Skeletal muscle cell (primary cell): ENCODE measurements at regions not wholly inside any gene's neighbourhood (a gene's known extent, or its start where the extent isn't known, plus 50 kb on each side); places are given as distances from the start of the nearest gene placed in this dataset.

Experiments used
- DNase-seq: peaks from one replicate; pipeline ENCODE4 v3.0.0-alpha.2; 2010; ENCODE audit warnings: low read depth
- H3K4me3 ChIP-seq: 2 replicates; pipeline ENCODE4 v1.5.1; 2011; ENCODE audit warnings: low read depth, mild to moderate bottlenecking, control low read depth, low read length, moderate library complexity

GRCh38 chr7:35581605-35582210 lies 113.2 kb downstream of the HERPUD2 start:
- no peak overlapping the region for H3K4me3 ChIP-seq
- no peak for DNase-seq

DNA sequence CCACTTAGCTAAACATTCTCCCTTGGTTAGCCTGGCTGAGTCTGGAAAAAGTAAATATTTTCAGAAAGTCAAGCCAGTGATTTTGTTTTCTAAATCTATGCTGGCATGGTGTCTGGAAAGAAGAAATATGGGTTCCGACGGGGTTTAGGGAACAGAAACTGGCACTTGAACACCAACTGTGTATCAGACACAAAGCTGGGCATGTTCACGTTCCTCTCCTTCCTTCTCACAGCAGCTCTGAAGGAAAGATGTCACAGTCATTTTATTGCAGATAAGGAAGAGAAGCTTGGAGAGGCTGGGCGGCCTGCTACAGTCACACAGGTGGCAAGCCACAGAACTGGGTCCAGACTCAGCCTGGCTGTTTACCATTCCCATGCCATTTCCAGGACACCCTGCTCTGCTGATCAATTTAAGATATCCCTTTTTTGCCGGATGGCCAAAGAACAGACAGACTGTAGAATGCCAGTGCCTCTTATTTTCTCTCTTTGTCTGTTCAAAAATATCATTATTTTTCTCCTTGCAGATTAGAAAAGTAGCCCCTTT lies 118.8 kb downstream of the HERPUD2 start:
- no peak for DNase-seq

DNA sequence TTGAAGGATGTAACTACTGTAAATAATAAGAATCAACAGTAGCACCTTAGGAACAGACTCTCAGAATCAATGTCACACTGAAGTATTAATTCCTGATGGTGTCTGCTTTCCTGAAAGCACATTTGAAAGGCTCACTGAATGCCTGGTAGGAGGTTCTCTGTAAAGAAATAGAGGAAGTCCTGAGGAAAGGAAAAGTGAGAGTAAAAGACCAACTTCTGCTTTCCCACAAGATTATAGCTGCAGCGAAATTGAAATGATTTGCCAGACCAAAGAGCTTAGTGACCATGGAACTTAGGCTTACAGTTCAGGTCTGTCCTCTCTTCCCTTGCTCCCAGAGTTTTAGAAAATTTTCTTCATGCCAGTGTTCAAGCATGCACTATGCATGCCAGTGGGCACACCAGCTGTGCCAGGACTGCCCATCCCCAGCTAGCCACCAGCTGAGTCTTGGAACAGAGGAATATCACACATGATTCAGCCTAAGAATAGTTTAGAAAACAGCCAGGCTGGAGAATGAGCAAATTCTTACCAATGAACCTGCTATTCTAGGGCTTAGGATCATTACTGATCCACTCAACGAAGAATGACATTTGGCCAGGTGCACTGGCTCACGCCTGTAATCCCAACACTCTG lies 123.2 kb downstream of the HERPUD2 start:
- H3K4me3 ChIP-seq, result no peak overlapping the region
- no peak for DNase-seq

More for the DNA sequence above, 118.8 kb downstream of the HERPUD2 start:
- H3K4me3 ChIP-seq, result no peak overlapping the region

DNA sequence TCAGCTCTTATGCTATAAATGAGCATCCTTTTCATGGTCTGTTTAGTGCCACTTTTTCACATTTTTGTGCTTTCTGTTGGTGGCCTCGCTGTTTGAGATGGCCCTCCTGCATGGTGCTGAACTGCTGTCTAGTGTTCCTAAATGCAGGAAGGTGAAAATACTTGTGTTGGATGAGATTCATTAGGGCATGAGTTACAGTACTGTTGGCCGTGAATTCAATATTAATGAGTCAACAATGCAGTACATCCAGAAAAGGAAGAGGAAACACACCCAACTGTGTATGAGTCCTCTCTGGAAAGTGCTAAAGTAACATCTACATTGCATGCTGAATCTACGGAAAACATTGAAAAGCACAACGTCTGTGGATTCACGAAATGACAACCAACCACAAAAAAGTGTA lies 124.0 kb downstream of the HERPUD2 start:
- no peak overlapping the region for H3K4me3 ChIP-seq
- DNase-seq, result no peak

- no peak for DNase-seq
- H3K4me3 ChIP-seq, result no peak overlapping the region
These were observed 129.0 kb downstream of the HERPUD2 start for GRCh38 chr7:35565927-35566326.

DNA sequence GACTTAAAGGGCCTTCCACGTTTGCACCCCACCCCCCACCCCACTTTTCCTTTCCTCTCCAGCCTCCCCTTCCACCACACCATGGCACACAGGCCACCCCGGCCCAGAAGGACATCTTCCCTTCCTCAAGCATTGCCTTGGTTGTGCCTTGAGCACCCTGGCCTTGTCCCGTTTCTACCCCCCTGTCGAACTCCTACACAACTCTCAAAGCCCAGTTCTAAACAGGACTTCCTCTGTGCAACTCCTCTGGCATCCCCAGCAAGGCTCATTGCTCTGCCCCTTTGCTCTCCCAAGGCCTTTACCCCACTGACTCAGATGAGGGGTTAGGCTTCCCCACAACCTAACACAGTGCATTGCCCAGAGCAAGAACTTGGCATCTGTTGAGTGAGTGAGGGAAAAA lies 136.1 kb downstream of the HERPUD2 start:
- no peak for DNase-seq
- H3K4me3 ChIP-seq, result no peak overlapping the region

DNA sequence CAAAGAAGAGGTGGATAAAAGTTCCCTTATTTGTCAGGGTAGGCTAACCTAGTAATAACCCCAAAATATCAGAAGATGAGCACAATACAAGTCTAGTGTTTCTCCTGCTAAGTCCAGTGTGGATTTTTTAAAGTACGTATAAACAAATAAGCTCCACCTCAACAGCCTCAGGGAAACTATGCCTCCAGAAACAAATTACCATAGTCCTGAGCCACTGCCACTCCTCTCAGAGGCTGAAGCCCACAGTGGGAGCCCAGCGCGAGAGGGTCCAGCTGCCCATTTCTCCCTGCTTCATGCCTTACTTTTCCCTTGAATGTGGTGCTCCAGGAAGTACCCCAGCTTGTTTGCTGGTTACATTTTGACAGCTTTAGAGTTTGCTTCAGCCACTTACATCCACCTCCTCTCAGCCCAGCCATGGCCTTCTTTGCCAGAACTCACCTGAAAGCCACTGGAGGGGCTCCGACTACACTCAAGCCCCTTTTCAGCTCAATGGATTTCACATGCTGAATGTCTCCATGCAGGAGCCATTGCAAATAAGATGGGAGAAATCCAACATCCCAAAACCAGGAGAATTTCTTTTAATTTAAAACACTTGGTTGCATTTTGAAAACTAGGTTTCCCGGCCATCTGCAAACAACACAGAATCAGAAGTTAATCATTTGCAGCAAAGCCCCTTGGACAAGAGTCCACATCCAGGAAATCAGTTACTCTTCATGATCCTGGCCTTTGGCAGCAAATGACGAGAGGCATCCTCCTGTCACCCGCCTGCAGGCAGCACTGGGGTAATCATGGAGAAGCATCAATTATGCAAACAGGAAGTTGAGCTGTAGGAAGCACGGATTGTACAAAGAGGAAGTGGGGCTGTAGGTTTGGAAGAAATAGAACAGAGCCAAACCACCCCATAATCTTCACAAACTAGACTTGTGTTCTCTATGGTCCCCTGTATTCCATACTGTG lies 138.1 kb downstream of the HERPUD2 start:
- no peak overlapping the region for H3K4me3 ChIP-seq
- DNase-seq, result no peak

- DNase-seq, result no peak
- no peak overlapping the region for H3K4me3 ChIP-seq
These were observed 139.0 kb downstream of the HERPUD2 start for GRCh38 chr7:35555934-35556333.

DNA sequence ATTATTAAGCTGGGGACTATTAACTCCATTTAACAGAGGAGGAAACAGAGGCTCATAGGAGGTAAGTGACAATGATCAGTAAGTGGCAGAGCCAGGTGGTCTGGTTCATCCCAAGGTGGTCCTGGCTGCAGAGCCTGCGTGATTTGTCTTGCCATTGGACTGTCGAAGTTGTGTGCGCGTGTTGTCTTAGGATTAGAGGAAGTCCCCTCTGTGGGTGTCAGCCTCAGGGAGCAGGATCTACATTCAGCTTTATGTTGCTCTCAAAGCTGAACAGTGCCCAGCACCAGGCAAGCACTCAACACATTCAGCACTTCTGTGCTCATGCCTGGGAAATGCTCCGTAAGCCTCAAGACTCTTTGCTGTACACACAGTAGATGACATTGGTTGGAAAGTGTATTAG lies 139.5 kb downstream of the HERPUD2 start:
- DNase-seq, result no peak
- no peak overlapping the region for H3K4me3 ChIP-seq

- no peak overlapping the region for H3K4me3 ChIP-seq
- no peak for DNase-seq
These were observed 141.4 kb downstream of the HERPUD2 start for GRCh38 chr7:35553519-35553918.

- DNase-seq, result no peak
- no peak overlapping the region for H3K4me3 ChIP-seq
These were observed 142.2 kb downstream of the HERPUD2 start for GRCh38 chr7:35552691-35553090.

DNA sequence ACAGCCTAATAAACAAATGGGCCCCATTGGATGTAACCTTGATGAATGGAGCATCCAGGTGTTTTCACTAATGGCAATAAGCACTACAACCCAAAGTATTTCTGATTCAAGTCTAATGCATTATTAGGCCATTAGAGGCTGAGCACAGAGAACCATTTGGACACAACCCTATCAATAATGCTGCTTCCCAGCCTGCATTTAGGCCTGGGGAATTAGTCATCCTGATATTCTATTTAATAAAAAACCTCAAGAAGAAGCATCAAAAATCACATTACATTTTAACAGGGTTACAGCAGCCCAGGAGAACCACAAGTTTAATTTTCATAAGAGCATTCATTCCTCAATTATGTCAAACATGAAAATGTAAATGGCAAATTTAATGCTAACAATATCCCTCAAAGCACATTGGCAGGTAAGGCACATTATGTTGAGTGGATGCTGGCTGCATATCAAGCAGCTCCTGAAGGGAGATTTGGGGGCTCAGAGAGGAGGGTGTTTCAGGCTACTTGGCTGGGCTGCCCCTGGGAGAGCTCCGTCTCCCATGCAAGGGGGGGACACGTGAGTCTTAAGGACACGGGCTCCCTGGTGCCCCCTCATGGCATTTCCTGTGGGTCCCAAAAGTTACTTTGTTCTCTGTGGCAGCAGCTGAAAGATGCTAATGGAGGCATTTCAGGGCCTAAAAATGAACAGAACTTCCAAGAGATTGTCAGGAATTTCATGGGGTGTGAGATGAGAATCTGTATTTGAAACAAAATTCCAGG lies 143.4 kb downstream of the HERPUD2 start:
- no peak overlapping the region for H3K4me3 ChIP-seq
- DNase-seq, result no peak

- no peak for DNase-seq
These were observed 144.1 kb downstream of the HERPUD2 start for GRCh38 chr7:35550831-35551230.

DNA sequence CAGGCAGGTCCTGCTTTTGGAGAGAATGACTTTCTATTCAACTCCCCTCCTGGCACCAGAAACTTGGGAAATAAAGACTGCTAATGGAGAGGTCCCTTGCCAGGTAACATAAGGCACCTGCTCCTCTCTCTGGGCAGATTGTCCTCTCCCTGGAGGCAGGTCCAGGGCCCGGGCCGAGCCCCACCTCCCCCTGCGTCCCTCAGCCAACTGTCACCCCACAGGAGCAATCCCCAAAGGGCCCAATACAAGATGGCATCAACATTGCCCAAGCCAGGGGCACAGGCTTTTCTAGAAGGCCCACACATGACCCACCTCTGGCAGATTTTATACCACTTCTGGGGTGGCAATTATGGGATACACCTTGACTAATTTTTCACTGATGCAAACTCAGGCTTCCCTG lies 145.2 kb downstream of the HERPUD2 start:
- no peak for DNase-seq
- no peak overlapping the region for H3K4me3 ChIP-seq

More at GRCh38 chr7:35550831-35551230, 144.1 kb downstream of the HERPUD2 start:
- H3K4me3 ChIP-seq, result no peak overlapping the region

- H3K4me3 ChIP-seq, result no peak overlapping the region
- DNase-seq, result no peak
These were observed 146.6 kb downstream of the HERPUD2 start for GRCh38 chr7:35548291-35548690.

- DNase-seq, result no peak
- no peak overlapping the region for H3K4me3 ChIP-seq
These were observed 148.1 kb downstream of the HERPUD2 start for GRCh38 chr7:35546691-35547429.

- no peak for DNase-seq
- H3K4me3 ChIP-seq, result no peak overlapping the region
These were observed 149.1 kb downstream of the HERPUD2 start for GRCh38 chr7:35545831-35546230.

- no peak for DNase-seq
These were observed 150.8 kb downstream of the HERPUD2 start for GRCh38 chr7:35544028-35544742.

More at GRCh38 chr7:35544028-35544742, 150.8 kb downstream of the HERPUD2 start:
- H3K4me3 ChIP-seq, result no peak overlapping the region
